BJ (cell line): ENCODE measurements at regions not wholly inside any gene's neighbourhood (a gene's known extent, or its start where the extent isn't known, plus 50 kb on each side); places are given as distances from the start of the nearest gene placed in this dataset.

Source experiments
- CTCF ChIA-PET: fragments of 350-600 bp; formaldehyde crosslinking; extraction: SDS; loops from one replicate; lab custom pipeline; 2021; ENCODE audit warnings: antibody characterized with exemption, inconsistent platforms; lab: Yijun Ruan, JAX
- POLR2A ChIA-PET: fragments of 300-600 bp; sonication (Branson Sonifier 250); formaldehyde crosslinking; extraction: SDS; loops from one replicate; lab custom pipeline; 2021; ENCODE audit warnings: antibody characterized with exemption; lab: Charles Lee
- DNase-seq: peaks from one replicate; pipeline ENCODE4 v3.0.0-alpha.2; 2011; ENCODE audit warnings: low read depth
- H3K27me3 ChIP-seq: 2 replicates; pipeline ENCODE4 v1.6.0; 2011; ENCODE audit warnings: low read length; ENCODE audit not compliant: control insufficient read depth, insufficient read depth
- H3K36me3 ChIP-seq: 2 replicates; pipeline ENCODE4 v1.5.1; 2011; ENCODE audit warnings: low read length; ENCODE audit not compliant: control insufficient read depth, insufficient read depth
- H3K4me3 ChIP-seq: 2 replicates; pipeline ENCODE4 v1.5.1; 2011; ENCODE audit warnings: low read depth, mild to moderate bottlenecking, control low read depth, low read length
- CTCF ChIP-seq: IDR thresholded peaks from 2 replicates; pipeline ENCODE4 v1.5.1; 2011; ENCODE audit warnings: low read depth, mild to moderate bottlenecking, control low read depth, inconsistent platforms, low read length, moderate library complexity; ENCODE audit not compliant: insufficient read depth

- H3K4me3 ChIP-seq: no peak overlapping the region
- ChIA-PET POLR2A (no interaction called here), CTCF (no interaction called here)
- TF ChIP-seq CTCF: no peak
- H3K36me3 ChIP-seq: no peaks in the 10 kb centered on the region
- no peaks in the 10 kb centered on the region for H3K27me3 ChIP-seq
- DNase-seq: no peak
Observed at GRCh38 chr3:19645093-19645492, 288.9 kb downstream of the EFHB start.

DNA sequence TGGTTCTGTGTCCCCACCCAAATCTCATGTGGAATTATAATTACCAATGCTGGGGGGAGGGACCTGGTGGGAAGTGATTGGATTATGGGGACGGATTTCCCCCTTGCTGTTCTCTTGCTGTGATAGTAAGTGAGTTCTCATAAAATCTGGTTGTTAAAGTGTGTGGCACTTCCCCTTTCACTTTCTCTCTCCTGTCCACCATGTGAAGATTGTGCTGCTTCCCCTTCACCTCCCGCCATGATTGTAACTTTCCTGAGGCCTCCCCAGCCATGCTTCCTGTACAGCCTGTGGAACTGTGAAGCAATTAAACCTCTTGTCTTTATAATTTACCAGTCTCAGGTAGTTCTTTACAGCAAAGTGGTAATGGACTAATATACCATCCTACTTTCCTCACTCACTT is 289.6 kb downstream of the EFHB start:
- Histone ChIP-seq H3K27me3 (no peaks in the 10 kb centered on the region), H3K4me3 (no peak overlapping the region), H3K36me3 (no peaks in the 10 kb centered on the region)
- no peak for TF ChIP-seq CTCF
- no peak for DNase-seq
- ChIA-PET POLR2A (no interaction called here), CTCF (interaction anchor here (1.8 kb wide), 1 partner anchor 10 kb away, joined by 5 read pairs; no protein-coding TSS in a partner anchor)

DNA sequence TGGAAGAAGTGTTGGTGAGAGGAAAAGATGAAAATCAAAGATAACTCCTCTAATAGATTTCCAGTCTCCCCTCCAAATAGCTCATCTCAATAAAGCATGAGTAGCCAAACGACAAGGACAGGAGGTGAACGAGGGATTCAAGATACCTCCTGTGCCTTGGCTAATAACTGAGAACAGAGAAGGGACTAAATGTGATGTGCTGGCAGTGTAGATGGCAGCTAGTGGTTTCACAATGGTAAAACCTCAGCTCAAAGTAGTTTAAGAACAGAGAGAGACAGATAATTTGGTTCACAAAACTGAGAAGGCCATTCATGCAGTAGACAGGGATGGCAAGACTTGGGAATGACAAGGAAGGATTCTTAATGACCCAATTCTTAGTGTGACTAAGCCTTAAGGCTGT is 292.6 kb downstream of the EFHB start:
- ChIA-PET CTCF (interaction anchor here (0.7 kb wide), 1 partner anchor 37 kb away, joined by 3 read pairs; no protein-coding TSS in a partner anchor), POLR2A (no interaction called here)
- no peak for TF ChIP-seq CTCF
- Histone ChIP-seq H3K4me3 (no peak overlapping the region), H3K36me3 (no peaks in the 10 kb centered on the region), H3K27me3 (no peaks in the 10 kb centered on the region)
- DNase-seq: no peak

DNA sequence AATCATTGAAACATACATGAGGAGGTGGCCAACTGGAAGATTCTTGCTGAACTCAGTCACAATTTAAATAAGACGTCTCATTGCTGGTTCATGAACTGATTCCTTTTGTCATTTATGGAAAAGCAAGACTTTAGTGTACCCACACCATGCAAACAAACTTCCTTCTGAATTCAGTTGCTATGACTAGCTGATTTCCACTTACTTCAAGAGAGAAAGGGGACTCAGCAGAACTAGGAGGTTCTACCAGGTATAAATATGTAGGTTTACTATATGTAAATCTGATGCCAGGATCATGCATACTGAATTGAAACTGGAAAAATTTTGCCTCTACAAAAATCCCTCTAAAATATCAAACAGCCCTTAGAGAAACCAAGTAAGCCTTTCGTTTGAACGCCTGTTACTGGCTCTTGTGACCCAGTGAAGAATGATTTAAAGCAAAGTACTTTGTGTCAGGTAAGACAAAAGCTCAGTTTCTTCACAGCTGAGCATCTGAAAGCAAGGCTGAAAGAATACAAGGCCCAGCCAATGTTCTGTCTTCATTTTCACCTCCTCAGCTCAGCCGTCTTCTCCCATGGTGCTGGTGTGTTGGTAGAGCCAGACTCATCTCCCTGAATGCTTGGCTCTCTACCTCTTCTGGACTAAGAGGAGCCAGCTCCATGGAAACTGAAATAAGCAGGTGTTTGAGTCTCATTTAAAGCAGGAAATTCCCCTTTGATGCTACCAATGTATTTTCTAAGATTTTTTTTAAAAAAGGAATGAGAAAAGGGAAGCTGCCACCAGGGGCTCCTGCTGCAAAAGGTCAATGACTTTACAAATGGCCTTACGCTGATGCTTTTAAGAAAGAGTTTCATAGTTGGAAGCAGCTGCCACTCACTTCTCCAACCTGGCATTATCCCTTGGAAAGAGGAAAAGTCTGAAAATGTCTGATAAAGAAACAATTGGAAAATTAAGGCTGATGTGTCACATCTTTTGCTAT is 301.6 kb downstream of the EFHB start:
- Histone ChIP-seq H3K27me3 (no peaks in the 10 kb centered on the region), H3K36me3 (no peaks in the 10 kb centered on the region), H3K4me3 (no peak overlapping the region)
- POLR2A ChIA-PET: no interaction called here
- CTCF ChIA-PET: no interaction called here
- no peak for DNase-seq
- no peak for TF ChIP-seq CTCF

DNA sequence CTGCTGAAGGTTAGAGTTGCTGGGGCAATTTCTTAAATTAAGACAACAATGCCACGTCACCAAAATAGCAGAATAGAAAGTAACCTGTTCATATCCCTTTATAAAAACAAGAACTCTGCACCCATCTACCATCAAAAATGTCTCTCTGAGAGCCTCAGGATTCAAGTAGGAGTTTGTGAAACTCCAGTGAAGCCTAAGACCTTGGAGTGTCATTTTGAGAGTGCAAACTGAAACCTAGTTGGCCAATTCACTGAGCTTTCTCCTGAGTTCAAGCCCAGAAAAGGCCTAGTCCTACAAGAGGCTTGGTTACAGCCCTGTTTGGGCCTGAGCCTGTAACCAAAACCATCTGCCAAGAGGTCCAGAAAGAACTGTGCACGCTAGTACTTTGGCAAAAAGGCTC is 335.1 kb downstream of the EFHB start:
- DNase-seq: no peak
- Histone ChIP-seq H3K27me3 (no peaks in the 10 kb centered on the region), H3K36me3 (no peaks in the 10 kb centered on the region), H3K4me3 (no peak overlapping the region)
- POLR2A ChIA-PET: no interaction called here
- CTCF ChIA-PET: no interaction called here
- TF ChIP-seq CTCF: no peak
